ENCODE measurements at regions not wholly inside any gene's neighbourhood (a gene's known extent, or its start where the extent isn't known, plus 50 kb on each side); places are given as distances from the start of the nearest gene placed in this dataset.

DNA sequence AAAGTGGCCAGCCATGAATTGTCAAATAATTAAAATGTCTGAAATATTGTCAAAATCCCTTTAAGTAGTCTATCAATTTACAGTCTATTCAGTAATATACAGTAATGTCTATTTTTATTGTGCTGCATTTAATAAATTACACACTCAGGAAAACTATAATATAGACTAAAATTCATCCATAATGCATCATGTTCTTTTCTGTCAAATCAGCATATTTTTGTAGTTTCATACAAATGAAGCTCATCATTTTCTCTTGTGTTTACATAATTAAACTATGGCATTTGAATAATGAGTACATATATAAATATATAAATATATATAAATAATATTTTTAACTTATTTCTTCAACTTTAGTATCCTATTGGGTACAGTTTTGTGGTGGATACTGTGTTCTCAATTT is 868.7 kb upstream of the CHORDC1 start:
- TF ChIP-seq, protein P1, sequence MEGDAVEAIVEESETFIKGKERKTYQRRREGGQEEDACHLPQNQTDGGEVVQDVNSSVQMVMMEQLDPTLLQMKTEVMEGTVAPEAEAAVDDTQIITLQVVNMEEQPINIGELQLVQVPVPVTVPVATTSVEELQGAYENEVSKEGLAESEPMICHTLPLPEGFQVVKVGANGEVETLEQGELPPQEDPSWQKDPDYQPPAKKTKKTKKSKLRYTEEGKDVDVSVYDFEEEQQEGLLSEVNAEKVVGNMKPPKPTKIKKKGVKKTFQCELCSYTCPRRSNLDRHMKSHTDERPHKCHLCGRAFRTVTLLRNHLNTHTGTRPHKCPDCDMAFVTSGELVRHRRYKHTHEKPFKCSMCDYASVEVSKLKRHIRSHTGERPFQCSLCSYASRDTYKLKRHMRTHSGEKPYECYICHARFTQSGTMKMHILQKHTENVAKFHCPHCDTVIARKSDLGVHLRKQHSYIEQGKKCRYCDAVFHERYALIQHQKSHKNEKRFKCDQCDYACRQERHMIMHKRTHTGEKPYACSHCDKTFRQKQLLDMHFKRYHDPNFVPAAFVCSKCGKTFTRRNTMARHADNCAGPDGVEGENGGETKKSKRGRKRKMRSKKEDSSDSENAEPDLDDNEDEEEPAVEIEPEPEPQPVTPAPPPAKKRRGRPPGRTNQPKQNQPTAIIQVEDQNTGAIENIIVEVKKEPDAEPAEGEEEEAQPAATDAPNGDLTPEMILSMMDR (conservative IDR thresholded peaks at IDR 0.05; ENCODE audit: low read depth, low read length) = no peak
- no peak overlapping the region for H3K4me3 ChIP-seq (ENCODE audit: low read depth, low read length)
- DNase-seq (ENCODE audit: low read depth) = no peak

- DNase-seq (ENCODE audit: low read depth) = no peak
Measured at GRCh38 chr11:91086028-91086427, 863.2 kb upstream of the CHORDC1 start.

GRCh38 chr11:91082255-91082654 is 859.4 kb upstream of the CHORDC1 start:
- no peak for DNase-seq (ENCODE audit: low read depth)
- TF ChIP-seq, protein P1 (conservative IDR thresholded peaks at IDR 0.05; ENCODE audit: low read depth, low read length) = no peak
- no peak overlapping the region for H3K4me3 ChIP-seq (ENCODE audit: low read depth, low read length)

More at GRCh38 chr11:91086028-91086427, 863.2 kb upstream of the CHORDC1 start:
- TF ChIP-seq, protein P1 (conservative IDR thresholded peaks at IDR 0.05; ENCODE audit: low read depth, low read length) = no peak
- H3K4me3 ChIP-seq (ENCODE audit: low read depth, low read length) = no peak overlapping the region

DNA sequence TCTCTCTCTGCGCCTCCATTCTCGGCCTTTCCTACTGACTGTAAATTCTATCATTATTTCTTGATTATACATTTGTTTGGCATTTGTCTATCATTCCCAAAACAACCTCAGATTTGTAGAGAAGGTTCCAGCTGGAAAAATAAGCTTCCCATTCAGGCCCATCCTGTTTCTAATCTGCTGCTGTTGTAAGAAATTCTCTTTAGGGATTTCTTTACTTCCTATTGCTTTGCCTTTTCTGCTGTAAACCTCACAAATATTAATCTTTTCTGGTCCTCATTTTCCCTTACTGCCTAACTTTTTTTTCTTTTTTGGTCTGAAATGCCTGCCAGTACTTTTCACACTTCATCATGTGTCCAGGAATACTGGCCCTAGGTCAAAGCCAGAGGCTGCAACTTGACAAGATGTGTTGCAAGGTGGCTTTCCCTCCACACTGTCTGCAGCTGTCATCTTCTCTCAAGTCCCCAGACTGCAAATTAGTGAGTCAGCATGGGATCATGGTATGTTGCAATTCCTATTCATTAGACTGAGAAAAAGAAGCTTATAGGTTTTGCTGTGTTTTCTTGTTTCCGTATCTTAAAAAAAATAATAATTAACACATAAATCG is 858.7 kb upstream of the CHORDC1 start:
- TF ChIP-seq, protein P1 (conservative IDR thresholded peaks at IDR 0.05; ENCODE audit: low read depth, low read length) = no peak
- peak; percentile 70 for DNase-seq (ENCODE audit: low read depth)

GRCh38 chr11:91078221-91078620 is 855.4 kb upstream of the CHORDC1 start:
- H3K4me3 ChIP-seq (ENCODE audit: low read depth, low read length) = no peak overlapping the region
- DNase-seq (ENCODE audit: low read depth) = no peak
- TF ChIP-seq, protein P1 (conservative IDR thresholded peaks at IDR 0.05; ENCODE audit: low read depth, low read length) = no peak

More for the DNA sequence above, 858.7 kb upstream of the CHORDC1 start:
- no peak overlapping the region for H3K4me3 ChIP-seq (ENCODE audit: low read depth, low read length)

- H3K4me3 ChIP-seq (ENCODE audit: low read depth, low read length) = no peak overlapping the region
- TF ChIP-seq, protein P1 (conservative IDR thresholded peaks at IDR 0.05; ENCODE audit: low read depth, low read length) = no peak
- no peak for DNase-seq (ENCODE audit: low read depth)
Measured at GRCh38 chr11:91075032-91075695, 852.3 kb upstream of the CHORDC1 start.

DNA sequence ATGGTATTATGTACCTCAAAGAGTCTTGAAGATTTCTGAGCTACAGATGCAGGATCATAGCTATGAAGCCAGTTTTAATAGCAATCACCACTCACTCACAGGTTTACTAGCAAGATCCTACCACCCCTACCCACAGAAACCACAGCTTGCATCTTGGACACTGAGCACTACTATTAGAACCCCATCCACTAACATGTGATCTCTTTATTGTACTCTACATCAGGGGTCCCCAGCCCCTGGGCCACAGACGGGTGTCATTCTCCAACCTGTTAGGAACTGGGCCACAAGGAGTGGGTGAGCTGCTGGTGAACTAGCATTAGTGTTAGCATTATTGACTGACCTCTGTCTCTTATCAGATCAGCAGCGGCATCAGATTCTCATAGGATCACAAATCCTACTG is 844.8 kb upstream of the CHORDC1 start:
- no peak for DNase-seq (ENCODE audit: low read depth)
- H3K4me3 ChIP-seq (ENCODE audit: low read depth, low read length) = no peak overlapping the region
- TF ChIP-seq, protein P1 (conservative IDR thresholded peaks at IDR 0.05; ENCODE audit: low read depth, low read length) = no peak
